Osteoblast (primary cell): ENCODE measurements at regions not wholly inside any gene's neighbourhood (a gene's known extent, or its start where the extent isn't known, plus 50 kb on each side); places are given as distances from the start of the nearest gene placed in this dataset.

ENCODE experiments used
- DNase-seq: peaks from one replicate; pipeline ENCODE4 v3.0.0; 2011; ENCODE audit warnings: low spot score, mixed read lengths; ENCODE audit not compliant: insufficient read length; ENCODE audit errors: missing footprints
- H2AFZ ChIP-seq: 2 replicates; pipeline ENCODE4 v1.6.0; 2011; ENCODE audit warnings: mild to moderate bottlenecking, low read length
- H3K27ac ChIP-seq: 2 replicates; pipeline ENCODE4 v1.5.1; 2011; ENCODE audit warnings: mild to moderate bottlenecking, low read depth, low read length, moderate library complexity
- H3K27me3 ChIP-seq: 2 replicates; pipeline ENCODE4 v1.6.0; 2012; ENCODE audit warnings: mild to moderate bottlenecking, control low read depth, inconsistent platforms, low read length, moderate library complexity; ENCODE audit not compliant: insufficient read depth
- H3K36me3 ChIP-seq: 2 replicates; pipeline ENCODE4 v1.5.1; 2011; ENCODE audit warnings: mild to moderate bottlenecking, low read length, control low read depth, moderate library complexity; ENCODE audit not compliant: insufficient read depth
- H3K4me1 ChIP-seq: 2 replicates; pipeline ENCODE4 v1.5.1; 2011; ENCODE audit warnings: mild to moderate bottlenecking, low read length, control low read depth, moderate library complexity; ENCODE audit not compliant: insufficient read depth
- H3K4me2 ChIP-seq: 2 replicates; pipeline ENCODE4 v1.6.0; 2011; ENCODE audit warnings: mild to moderate bottlenecking, low read length; ENCODE audit not compliant: insufficient read depth
- H3K4me3 ChIP-seq: fragments of 200-600 bp; sonication (generic); 3 replicates; pipeline ENCODE4 v1.5.1; 2012; ENCODE audit warnings: mild to moderate bottlenecking, low read length, inconsistent platforms; ENCODE audit not compliant: insufficient read depth
- H3K79me2 ChIP-seq: 2 replicates; pipeline ENCODE4 v1.6.0; 2012; ENCODE audit warnings: mild to moderate bottlenecking, low read length, control low read depth, inconsistent platforms; ENCODE audit not compliant: insufficient read depth
- H3K9me3 ChIP-seq: 2 replicates; pipeline ENCODE4 v1.5.1; 2011; ENCODE audit warnings: low read depth, low read length, control low read depth
- H4K20me1 ChIP-seq: 2 replicates; pipeline ENCODE4 v1.6.0; 2012; ENCODE audit warnings: mild to moderate bottlenecking, low read length, control low read depth; ENCODE audit not compliant: insufficient read depth
- TF ChIP-seq, protein P1 (sequence below): IDR thresholded peaks from 2 replicates; pipeline ENCODE4 v1.5.1; 2011; ENCODE audit warnings: mild to moderate bottlenecking, low read depth, low read length, moderate library complexity; ENCODE audit errors: extremely low read depth

- no peak overlapping the region for H3K27ac ChIP-seq
- no peak for DNase-seq
- no peaks in the 10 kb centered on the region for H3K27me3 ChIP-seq
- no peak overlapping the region for H2AFZ ChIP-seq
- no peak overlapping the region for H3K4me2 ChIP-seq
- no peaks in the 10 kb centered on the region for H4K20me1 ChIP-seq
- H3K36me3 ChIP-seq, result no peaks in the 10 kb centered on the region
- TF ChIP-seq, protein P1, sequence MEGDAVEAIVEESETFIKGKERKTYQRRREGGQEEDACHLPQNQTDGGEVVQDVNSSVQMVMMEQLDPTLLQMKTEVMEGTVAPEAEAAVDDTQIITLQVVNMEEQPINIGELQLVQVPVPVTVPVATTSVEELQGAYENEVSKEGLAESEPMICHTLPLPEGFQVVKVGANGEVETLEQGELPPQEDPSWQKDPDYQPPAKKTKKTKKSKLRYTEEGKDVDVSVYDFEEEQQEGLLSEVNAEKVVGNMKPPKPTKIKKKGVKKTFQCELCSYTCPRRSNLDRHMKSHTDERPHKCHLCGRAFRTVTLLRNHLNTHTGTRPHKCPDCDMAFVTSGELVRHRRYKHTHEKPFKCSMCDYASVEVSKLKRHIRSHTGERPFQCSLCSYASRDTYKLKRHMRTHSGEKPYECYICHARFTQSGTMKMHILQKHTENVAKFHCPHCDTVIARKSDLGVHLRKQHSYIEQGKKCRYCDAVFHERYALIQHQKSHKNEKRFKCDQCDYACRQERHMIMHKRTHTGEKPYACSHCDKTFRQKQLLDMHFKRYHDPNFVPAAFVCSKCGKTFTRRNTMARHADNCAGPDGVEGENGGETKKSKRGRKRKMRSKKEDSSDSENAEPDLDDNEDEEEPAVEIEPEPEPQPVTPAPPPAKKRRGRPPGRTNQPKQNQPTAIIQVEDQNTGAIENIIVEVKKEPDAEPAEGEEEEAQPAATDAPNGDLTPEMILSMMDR, result no peak
- no peaks in the 10 kb centered on the region for H3K9me3 ChIP-seq
- no peak overlapping the region for H3K4me3 ChIP-seq
- H3K79me2 ChIP-seq, result no peaks in the 10 kb centered on the region
- H3K4me1 ChIP-seq, result no peaks in the 10 kb centered on the region
Observed at GRCh38 chr11:104534278-104534677, 364.0 kb downstream of the CASP12 start.

DNA sequence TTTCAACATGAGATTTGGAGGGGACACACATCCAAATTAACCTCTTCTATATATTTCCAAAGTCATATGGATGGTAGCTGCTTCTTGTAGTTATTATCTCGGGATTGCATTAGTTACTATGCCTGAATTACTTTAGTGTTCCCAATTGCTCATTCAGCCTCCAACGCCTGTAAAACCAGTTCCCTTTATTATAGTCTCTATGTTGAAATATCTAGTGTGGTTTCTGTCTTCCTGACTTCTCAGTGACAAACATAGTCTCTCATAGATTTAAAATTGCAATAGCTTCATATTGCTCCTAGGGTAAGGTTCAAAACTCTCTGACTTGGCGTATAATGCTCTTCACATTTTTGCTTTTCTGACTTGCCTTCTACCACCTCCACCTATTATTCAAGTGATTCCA, 366.4 kb downstream of the CASP12 start:
- H4K20me1 ChIP-seq, result no peaks in the 10 kb centered on the region
- no peak overlapping the region for H3K27ac ChIP-seq
- no peak overlapping the region for H3K4me2 ChIP-seq
- no peak for DNase-seq
- no peaks in the 10 kb centered on the region for H3K9me3 ChIP-seq
- TF ChIP-seq, protein P1, result no peak
- H2AFZ ChIP-seq, result no peak overlapping the region
- no peaks in the 10 kb centered on the region for H3K27me3 ChIP-seq
- no peak overlapping the region for H3K4me3 ChIP-seq
- no peaks in the 10 kb centered on the region for H3K79me2 ChIP-seq
- H3K36me3 ChIP-seq, result no peaks in the 10 kb centered on the region
- no peaks in the 10 kb centered on the region for H3K4me1 ChIP-seq

DNA sequence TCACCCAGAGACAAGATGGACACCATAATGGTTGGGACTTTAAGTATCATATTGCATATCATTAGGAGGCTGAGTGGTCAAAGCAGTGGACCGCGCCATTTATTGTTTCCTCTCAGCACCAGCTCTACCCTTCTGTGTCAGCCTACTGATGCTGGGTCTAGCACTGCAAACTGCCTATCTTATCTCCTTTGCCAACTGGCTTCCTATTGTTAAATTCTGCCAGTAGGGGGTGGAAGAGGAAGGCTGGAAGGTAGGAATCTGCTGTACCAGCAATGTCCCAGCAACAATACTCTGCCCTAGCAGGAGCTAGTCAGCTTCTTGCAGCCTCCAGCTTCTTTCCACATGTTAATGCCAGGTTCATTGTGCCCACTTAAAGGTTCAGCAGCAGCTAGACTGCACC, 367.1 kb upstream of the PDGFD start:
- Histone ChIP-seq H3K4me1 (no peaks in the 10 kb centered on the region), H3K27ac (no peak overlapping the region), H3K4me3 (no peak overlapping the region), H3K4me2 (no peak overlapping the region), H2AFZ (no peak overlapping the region), H3K36me3 (no peaks in the 10 kb centered on the region), H3K9me3 (no peaks in the 10 kb centered on the region), H4K20me1 (no peaks in the 10 kb centered on the region), H3K27me3 (no peaks in the 10 kb centered on the region), H3K79me2 (no peaks in the 10 kb centered on the region)
- TF ChIP-seq, protein P1, result no peak
- DNase-seq, result no peak

DNA sequence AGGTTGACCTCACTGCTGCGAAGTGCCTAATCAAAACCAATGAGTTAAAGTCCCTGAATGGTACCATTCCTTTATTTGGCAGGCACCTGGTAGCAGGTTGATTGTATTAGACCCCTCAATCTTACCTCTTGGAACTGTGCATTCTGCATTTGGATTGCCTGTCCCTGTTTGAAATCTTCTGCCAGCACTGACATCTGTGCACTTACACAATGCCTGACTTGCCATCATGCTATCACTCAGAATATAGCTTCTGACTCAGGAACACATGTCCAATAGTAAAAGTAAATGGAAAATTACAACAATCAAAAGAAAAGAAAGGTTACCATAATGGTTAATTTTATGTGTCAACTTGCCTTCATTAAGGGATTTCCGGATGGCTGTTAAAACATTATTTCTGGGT, 366.0 kb upstream of the PDGFD start:
- Histone ChIP-seq H4K20me1 (no peaks in the 10 kb centered on the region), H3K4me3 (no peak overlapping the region), H3K4me2 (no peak overlapping the region), H3K36me3 (no peaks in the 10 kb centered on the region), H3K4me1 (no peaks in the 10 kb centered on the region), H3K9me3 (no peaks in the 10 kb centered on the region), H3K27ac (no peak overlapping the region), H3K79me2 (no peaks in the 10 kb centered on the region), H2AFZ (no peak overlapping the region), H3K27me3 (no peaks in the 10 kb centered on the region)
- TF ChIP-seq, protein P1, result no peak
- DNase-seq, result no peak
